Fibroblast of the aortic adventitia (primary cell): ENCODE measurements at regions not wholly inside any gene's neighbourhood (a gene's known extent, or its start where the extent isn't known, plus 50 kb on each side); places are given as distances from the start of the nearest gene placed in this dataset.

Experiments
- DNase-seq: peaks from one replicate; pipeline ENCODE4 v3.0.0-alpha.2; 2010; ENCODE audit warnings: low read depth
- H3K4me3 ChIP-seq: 2 replicates; pipeline ENCODE4 v1.5.1; 2011; ENCODE audit warnings: low read depth, mild to moderate bottlenecking, control low read depth, low read length, moderate library complexity
- CTCF ChIP-seq: IDR thresholded peaks from 2 replicates; pipeline ENCODE4 v1.5.1; 2011; ENCODE audit warnings: mild to moderate bottlenecking, low read length, control low read depth, inconsistent platforms; ENCODE audit not compliant: insufficient read depth

GRCh38 chr2:226661789-226662545 is 137.7 kb downstream of the IRS1 start:
- no peak for TF ChIP-seq CTCF
- peak; percentile 69 for DNase-seq

GRCh38 chr2:226660526-226660925 is 139.1 kb downstream of the IRS1 start:
- no peak overlapping the region for H3K4me3 ChIP-seq
- no peak for TF ChIP-seq CTCF
- peak; percentile 96 for DNase-seq

More at GRCh38 chr2:226661789-226662545, 137.7 kb downstream of the IRS1 start:
- H3K4me3 ChIP-seq: no peak overlapping the region

- H3K4me3 ChIP-seq: no peak overlapping the region
- TF ChIP-seq CTCF: no peak
- no peak for DNase-seq
Observed at GRCh38 chr2:226660124-226660523, 139.5 kb downstream of the IRS1 start.

DNA sequence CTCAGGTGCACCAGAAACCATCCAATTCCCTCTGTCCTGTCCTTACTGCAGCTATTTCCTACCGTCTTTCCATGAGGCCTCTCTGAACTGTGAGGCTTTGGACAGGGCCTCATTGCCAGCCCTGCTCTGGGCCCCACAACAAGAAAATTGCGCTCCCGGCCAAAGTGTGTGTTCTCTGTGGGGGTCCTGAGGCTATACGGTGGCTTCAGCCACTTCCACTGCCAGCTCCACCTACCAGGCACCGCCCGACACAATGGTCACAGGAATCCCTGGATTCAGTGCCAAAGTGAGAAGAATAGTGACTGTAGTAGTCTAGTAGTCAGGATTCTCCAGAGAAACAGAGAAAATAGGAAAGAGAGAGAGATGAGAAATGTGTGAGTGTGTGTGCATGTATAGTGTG is 140.2 kb downstream of the IRS1 start:
- no peak overlapping the region for H3K4me3 ChIP-seq
- no peak for TF ChIP-seq CTCF
- no peak for DNase-seq

DNA sequence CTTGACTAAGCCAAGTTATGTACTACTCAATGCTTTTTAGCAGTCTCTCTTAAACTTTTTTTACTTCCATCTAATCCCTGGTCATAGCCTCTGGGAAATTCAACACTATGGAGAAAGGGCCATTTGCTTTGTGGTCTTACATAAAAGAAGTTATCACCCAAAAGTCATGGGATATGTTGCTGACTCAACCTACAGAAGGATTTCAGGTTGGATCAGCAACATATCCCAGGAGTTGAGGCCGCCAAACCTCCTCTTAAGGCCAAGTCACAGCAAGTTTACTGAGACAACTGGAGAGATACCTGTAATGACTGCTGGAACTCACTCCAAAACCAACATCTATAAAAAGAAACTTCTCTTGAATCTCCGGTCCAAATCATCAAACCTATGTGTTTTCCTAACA is 141.1 kb downstream of the IRS1 start:
- peak; percentile 69 for DNase-seq
- no peak overlapping the region for H3K4me3 ChIP-seq
- no peak for TF ChIP-seq CTCF

DNA sequence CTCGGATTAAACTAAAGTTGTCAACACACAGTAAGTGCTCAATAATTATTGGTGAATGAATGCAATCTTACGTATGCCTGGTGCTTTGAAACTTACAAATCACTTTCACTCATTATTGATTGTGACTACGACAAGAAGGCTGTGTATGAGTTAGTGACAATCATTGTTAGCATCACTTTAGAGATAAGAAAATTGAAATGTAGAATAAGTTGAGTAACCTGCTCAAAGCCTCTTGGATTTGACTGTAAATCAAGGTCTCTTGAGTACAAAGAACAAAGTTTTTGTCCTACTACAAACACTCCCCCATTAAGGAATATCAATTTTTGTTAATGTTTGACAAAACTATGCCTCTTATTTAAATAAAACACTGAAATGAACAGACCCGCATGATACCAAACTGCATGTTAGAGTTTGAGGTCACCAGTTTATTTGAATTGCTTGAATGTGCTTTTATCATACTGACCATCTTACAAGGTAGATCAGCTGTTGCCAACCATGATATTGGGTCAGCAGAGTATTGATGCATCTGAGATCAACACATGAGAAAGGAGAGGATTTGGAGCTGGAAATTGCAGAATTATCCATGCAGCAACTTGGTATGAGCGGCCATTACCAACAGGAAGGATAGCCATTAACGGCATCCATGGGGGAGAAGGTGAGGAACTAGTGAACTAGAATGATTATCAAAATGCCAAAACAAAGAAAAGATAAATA is 142.1 kb downstream of the IRS1 start:
- H3K4me3 ChIP-seq: no peak overlapping the region
- DNase-seq: no peak
- TF ChIP-seq CTCF: no peak
